ENCODE measurements at regions not wholly inside any gene's neighbourhood (a gene's known extent, or its start where the extent isn't known, plus 50 kb on each side); places are given as distances from the start of the nearest gene placed in this dataset.

DNA sequence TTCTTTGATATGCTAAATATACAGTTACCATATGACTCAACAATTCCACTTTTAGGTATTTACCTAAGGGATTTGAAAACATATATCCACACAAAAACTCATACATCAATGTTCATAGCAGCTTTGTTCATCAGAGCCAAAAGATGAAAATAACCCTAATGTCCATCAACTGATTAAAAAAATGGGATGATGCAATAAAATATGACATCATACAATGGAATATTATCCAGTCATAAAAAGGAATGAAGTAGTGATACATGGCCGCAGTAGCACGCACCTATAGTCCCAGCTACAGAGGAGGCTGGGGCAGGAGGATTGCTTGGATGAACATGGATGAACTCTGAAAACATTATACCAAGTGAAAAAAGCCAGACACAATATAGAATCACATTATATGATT lies 101.4 kb upstream of the SIRPA start:
- TF ChIP-seq, protein P1, sequence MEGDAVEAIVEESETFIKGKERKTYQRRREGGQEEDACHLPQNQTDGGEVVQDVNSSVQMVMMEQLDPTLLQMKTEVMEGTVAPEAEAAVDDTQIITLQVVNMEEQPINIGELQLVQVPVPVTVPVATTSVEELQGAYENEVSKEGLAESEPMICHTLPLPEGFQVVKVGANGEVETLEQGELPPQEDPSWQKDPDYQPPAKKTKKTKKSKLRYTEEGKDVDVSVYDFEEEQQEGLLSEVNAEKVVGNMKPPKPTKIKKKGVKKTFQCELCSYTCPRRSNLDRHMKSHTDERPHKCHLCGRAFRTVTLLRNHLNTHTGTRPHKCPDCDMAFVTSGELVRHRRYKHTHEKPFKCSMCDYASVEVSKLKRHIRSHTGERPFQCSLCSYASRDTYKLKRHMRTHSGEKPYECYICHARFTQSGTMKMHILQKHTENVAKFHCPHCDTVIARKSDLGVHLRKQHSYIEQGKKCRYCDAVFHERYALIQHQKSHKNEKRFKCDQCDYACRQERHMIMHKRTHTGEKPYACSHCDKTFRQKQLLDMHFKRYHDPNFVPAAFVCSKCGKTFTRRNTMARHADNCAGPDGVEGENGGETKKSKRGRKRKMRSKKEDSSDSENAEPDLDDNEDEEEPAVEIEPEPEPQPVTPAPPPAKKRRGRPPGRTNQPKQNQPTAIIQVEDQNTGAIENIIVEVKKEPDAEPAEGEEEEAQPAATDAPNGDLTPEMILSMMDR (IDR thresholded peaks at IDR 0.05): no peak
- TF ChIP-seq POLR2A (IDR thresholded peaks at IDR 0.05): no peak
